Gastroesophageal sphincter (tissue), 4 donors: ENCODE measurements at regions not wholly inside any gene's neighbourhood (a gene's known extent, or its start where the extent isn't known, plus 50 kb on each side); places are given as distances from the start of the nearest gene placed in this dataset.

Experiments
- ATAC-seq: fragments of 150-250 bp; one replicate; pipeline ENCODE4 v1.9.1; 2016; ENCODE audit warnings: mild to moderate bottlenecking, moderate library complexity
- H3K27ac ChIP-seq, 4 donors: fragments of 200-600 bp; sonication (generic) in 3 of 4; 1 replicate in 3 of 4; 2 replicates in 1 of 4; pipeline ENCODE4 v1.5.1; 2016 to 2019
- H3K27me3 ChIP-seq: fragments of 200-600 bp; sonication (generic); one replicate; pipeline ENCODE4 v1.5.1; 2019
- H3K36me3 ChIP-seq, 2 donors: fragments of 200-600 bp; sonication (generic); one replicate each; pipeline ENCODE4 v1.5.1; 2019; ENCODE audit warnings: control low read depth in 1 of 2
- H3K4me1 ChIP-seq, 3 donors: fragments of 200-600 bp; sonication (generic); 1 replicate in 2 of 3; 2 replicates in 1 of 3; pipeline ENCODE4 v1.5.1; 2016 to 2019; ENCODE audit warnings: control low read depth in 2 of 3
- H3K4me3 ChIP-seq, 2 donors: fragments of 200-600 bp; sonication (generic); one replicate each; pipeline ENCODE4 v1.5.1; 2019; ENCODE audit warnings: mild to moderate bottlenecking in 1 of 2, moderate library complexity in 1 of 2
- H3K9me3 ChIP-seq, 3 donors: fragments of 200-600 bp; sonication (generic); one replicate each; pipeline ENCODE4 v1.5.1; 2017 to 2019; ENCODE audit warnings: control low read depth in 2 of 3
- EP300 ChIP-seq: sonication (generic); formaldehyde crosslinking; IDR thresholded peaks from one replicate; pipeline ENCODE4 v1.6.1; 2017; ENCODE audit warnings: antibody characterized with exemption, mild to moderate bottlenecking
- POLR2A ChIP-seq, 2 donors: fragments of 450-650 bp; IDR thresholded peaks; one replicate each; pipeline ENCODE4 v1.6.1; 2017; ENCODE audit warnings: antibody characterized with exemption in 2 of 2, mild to moderate bottlenecking in 2 of 2, moderate library complexity in 1 of 2
- POLR2AphosphoS5 ChIP-seq: sonication (generic); formaldehyde crosslinking; IDR thresholded peaks from one replicate; pipeline ENCODE4 v1.6.1; 2017; ENCODE audit warnings: antibody characterized with exemption
- WGBS, 2 donors: methylation state at CpG; one replicate each; pipeline ENCODE4 v1.1.5; 2018; ENCODE audit warnings: low coverage in 1 of 2; 5-methylcytosine and 5-hydroxymethylcytosine counted together
- TF ChIP-seq, protein P1 (sequence below), 4 experiments: fragments of 200-600 bp in 2 of 4; fragments of 450-650 bp in 2 of 4; sonication (generic) in 1 of 4; IDR thresholded peaks; one replicate each; pipeline ENCODE4 v1.5.1; 2017 to 2019; ENCODE audit warnings: antibody characterized with exemption in 4 of 4, mild to moderate bottlenecking in 2 of 4, moderate library complexity in 2 of 4

- no peaks in the 10 kb centered on the region for H3K9me3 ChIP-seq
- TF ChIP-seq EP300 (no peak), POLR2AphosphoS5 (no peak), POLR2A (IDR thresholded peaks at IDR 0.05) (no peak)
- TF ChIP-seq, protein P1, sequence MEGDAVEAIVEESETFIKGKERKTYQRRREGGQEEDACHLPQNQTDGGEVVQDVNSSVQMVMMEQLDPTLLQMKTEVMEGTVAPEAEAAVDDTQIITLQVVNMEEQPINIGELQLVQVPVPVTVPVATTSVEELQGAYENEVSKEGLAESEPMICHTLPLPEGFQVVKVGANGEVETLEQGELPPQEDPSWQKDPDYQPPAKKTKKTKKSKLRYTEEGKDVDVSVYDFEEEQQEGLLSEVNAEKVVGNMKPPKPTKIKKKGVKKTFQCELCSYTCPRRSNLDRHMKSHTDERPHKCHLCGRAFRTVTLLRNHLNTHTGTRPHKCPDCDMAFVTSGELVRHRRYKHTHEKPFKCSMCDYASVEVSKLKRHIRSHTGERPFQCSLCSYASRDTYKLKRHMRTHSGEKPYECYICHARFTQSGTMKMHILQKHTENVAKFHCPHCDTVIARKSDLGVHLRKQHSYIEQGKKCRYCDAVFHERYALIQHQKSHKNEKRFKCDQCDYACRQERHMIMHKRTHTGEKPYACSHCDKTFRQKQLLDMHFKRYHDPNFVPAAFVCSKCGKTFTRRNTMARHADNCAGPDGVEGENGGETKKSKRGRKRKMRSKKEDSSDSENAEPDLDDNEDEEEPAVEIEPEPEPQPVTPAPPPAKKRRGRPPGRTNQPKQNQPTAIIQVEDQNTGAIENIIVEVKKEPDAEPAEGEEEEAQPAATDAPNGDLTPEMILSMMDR (IDR thresholded peaks at IDR 0.05), result no peak
- no peaks in the 10 kb centered on the region for H3K36me3 ChIP-seq
- H3K4me1 ChIP-seq, result no peaks in the 10 kb centered on the region
- H3K27me3 ChIP-seq, result no peaks in the 10 kb centered on the region
- ATAC-seq, result no peak
- H3K4me3 ChIP-seq, result no peak overlapping the region
- H3K27ac ChIP-seq, result no peak overlapping the region
- 79 to 100% methylated on average over 1 of the region's 1 CpG for WGBS, 2 donors
Measured at GRCh38 chr1:103199001-103199400, 90.7 kb upstream of the COL11A1 start.

- WGBS, 2 donors, result 50 to 66% methylated on average over 1 to 2 of the region's 2 CpGs
- Histone ChIP-seq H3K4me1 (no peaks in the 10 kb centered on the region), H3K4me3 (no peak overlapping the region), H3K36me3 (no peaks in the 10 kb centered on the region), H3K27me3 (no peaks in the 10 kb centered on the region), H3K27ac (no peak overlapping the region), H3K9me3 (no peaks in the 10 kb centered on the region)
- no peak for ATAC-seq
- TF ChIP-seq, protein P1 (IDR thresholded peaks at IDR 0.05), result no peak
- no peak for TF ChIP-seq EP300
- TF ChIP-seq POLR2A (IDR thresholded peaks at IDR 0.05), result no peak
- no peak for TF ChIP-seq POLR2AphosphoS5
Measured at GRCh38 chr1:103198076-103198475, 89.8 kb upstream of the COL11A1 start.

GRCh38 chr1:103197216-103197615 is 88.9 kb upstream of the COL11A1 start:
- no peaks in the 10 kb centered on the region for H3K36me3 ChIP-seq
- TF ChIP-seq EP300 (no peak), POLR2AphosphoS5 (no peak), POLR2A (IDR thresholded peaks at IDR 0.05) (no peak)
- TF ChIP-seq, protein P1 (IDR thresholded peaks at IDR 0.05), result no peak
- no peaks in the 10 kb centered on the region for H3K4me1 ChIP-seq
- 81% methylated on average over 2 of the region's 2 CpGs; no CpG with 5 or more reads in 1 of the 2 donors for WGBS, 2 donors
- ATAC-seq, result no peak
- no peak overlapping the region for H3K4me3 ChIP-seq
- H3K27me3 ChIP-seq, result no peaks in the 10 kb centered on the region
- H3K9me3 ChIP-seq, result no peaks in the 10 kb centered on the region
- H3K27ac ChIP-seq, result no peak overlapping the region

DNA sequence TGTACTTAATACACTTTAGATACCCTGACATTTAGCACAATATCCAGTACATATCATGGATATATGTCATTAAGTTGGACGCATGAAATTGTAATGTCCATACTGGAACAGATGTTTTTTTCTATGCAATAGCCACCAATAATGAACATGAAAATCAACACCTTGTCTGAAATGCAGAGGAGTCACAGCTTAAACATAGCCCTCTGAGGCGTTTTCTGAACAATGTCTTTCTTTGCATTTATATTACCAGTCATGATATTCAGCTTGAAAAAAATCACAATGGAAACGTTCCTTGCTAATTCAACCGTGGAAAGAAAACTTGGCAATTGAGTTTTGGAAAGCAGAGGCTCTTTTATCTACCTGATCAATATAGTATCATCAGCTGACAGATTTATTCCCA is 86.7 kb upstream of the COL11A1 start:
- Histone ChIP-seq H3K27me3 (no peaks in the 10 kb centered on the region), H3K36me3 (no peaks in the 10 kb centered on the region), H3K27ac (no peak overlapping the region), H3K4me3 (no peak overlapping the region), H3K4me1 (no peaks in the 10 kb centered on the region), H3K9me3 (no peaks in the 10 kb centered on the region)
- no peak for ATAC-seq
- WGBS, 2 donors, result 26 to 34% methylated on average over 4 of the region's 4 CpGs
- TF ChIP-seq, protein P1 (IDR thresholded peaks at IDR 0.05), result no peak
- TF ChIP-seq EP300 (no peak), POLR2A (IDR thresholded peaks at IDR 0.05) (no peak), POLR2AphosphoS5 (no peak)

- H3K4me3 ChIP-seq, result no peak overlapping the region
- no peak overlapping the region for H3K27ac ChIP-seq
- TF ChIP-seq POLR2A (IDR thresholded peaks at IDR 0.05) (no peak), POLR2AphosphoS5 (no peak), EP300 (no peak)
- TF ChIP-seq, protein P1 (IDR thresholded peaks at IDR 0.05), result no peak
- no peaks in the 10 kb centered on the region for H3K36me3 ChIP-seq
- no peaks in the 10 kb centered on the region for H3K4me1 ChIP-seq
- no peaks in the 10 kb centered on the region for H3K9me3 ChIP-seq
- no peaks in the 10 kb centered on the region for H3K27me3 ChIP-seq
- no peak for ATAC-seq
Measured at GRCh38 chr1:103194060-103194459, 85.7 kb upstream of the COL11A1 start.
